Left hindlimb (tissue), 1 donor: ENCODE measurements at regions not wholly inside any gene's neighbourhood (a gene's known extent, or its start where the extent isn't known, plus 50 kb on each side); places are given as distances from the start of the nearest gene placed in this dataset.
"Not testable (repeated sequence)": the region's sequence is repeated elsewhere in the genome, so short reads cannot be mapped to it uniquely, and the experiment has no call there.

Experiments used
- DNase-seq: peaks from one replicate; pipeline ENCODE4 v3.0.0-alpha.2; 2018

DNA sequence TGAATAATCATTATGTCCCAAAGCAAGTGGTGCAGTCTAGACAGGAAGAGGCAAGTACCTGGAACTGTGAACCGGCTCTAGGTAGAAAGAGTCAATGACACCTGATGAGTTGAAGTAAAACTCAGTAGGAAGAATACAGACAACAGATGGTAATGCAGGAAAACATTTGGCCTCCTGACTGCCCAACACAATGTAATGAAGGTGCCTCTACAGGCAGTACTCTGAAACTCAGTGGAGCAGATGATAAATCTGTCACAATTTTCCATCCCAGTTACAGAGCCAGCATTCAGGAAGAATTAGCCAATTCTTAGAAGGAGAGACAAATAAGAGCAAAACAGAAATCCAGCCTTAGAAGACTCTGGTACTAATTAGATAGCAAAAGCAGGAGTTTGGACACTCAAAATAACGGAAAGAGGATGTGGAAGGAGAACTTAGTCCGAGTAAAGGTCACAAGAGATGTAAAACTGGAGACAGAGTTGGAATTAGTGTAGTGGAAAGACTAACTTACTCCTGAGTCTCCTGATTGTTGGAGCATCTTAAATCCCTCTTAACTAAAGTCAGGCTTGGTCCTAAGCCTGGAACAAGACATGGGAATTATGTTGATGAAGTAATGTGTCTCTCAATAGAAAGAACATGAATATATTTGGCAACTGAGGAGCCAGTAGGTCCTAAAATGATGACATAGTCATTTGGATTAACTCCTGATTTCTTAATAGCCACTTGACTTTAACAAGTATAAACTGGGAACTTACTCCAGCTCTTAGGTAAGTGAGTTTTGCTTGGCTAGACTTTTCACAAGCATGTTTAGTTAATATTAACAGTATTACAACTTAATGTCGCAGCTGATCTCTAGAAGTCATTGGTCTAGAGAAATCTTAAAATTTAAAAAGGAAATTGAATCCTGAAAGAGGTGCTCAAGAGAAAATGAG lies 457.3 kb upstream of the MIR17HG start:
- no peak for DNase-seq

- no peak for DNase-seq
Measured at GRCh38 chr13:90891329-90891728, 456.2 kb upstream of the MIR17HG start.

DNA sequence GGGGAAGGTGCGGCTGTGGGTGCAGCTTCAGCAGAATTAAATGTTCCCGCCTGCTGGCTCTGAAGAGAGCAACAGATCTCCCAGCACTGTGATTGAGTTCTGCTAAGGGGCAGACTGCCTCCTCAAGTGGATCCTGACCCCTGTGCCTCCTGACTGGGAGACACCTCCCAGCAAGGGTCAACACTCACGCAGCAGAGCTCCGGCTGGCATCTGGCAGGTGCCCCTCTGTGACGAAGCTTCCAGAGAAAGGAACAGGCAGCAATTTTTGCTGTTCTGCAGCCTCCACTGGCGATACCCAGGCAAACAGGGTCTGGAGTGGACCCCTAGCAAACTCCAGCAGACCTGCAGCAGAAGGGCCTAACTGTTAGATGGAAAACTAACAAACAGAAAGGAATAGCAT lies 454.3 kb upstream of the MIR17HG start:
- DNase-seq, result not testable (repeated sequence)

DNA sequence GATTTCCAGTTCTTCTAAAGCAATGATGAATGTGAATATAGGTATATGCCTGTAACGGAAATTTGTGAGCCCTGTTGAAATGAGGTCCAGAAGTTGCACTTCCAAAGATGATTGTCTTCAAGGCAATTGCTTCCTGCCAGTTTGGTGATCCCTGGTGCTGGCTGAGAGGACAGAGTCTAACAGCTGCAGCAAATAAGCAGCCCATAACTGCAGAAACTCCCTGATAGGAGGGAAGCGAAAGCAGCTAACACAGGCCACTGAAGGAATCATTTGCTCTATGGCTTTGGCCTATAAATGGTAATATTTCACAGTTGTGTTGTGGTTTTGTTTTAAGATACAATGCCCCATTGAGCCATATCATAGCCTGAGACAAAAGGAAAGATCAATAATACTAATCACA lies 451.5 kb upstream of the MIR17HG start:
- no peak for DNase-seq

GRCh38 chr13:90898811-90899210 lies 448.7 kb upstream of the MIR17HG start:
- no peak for DNase-seq

DNA sequence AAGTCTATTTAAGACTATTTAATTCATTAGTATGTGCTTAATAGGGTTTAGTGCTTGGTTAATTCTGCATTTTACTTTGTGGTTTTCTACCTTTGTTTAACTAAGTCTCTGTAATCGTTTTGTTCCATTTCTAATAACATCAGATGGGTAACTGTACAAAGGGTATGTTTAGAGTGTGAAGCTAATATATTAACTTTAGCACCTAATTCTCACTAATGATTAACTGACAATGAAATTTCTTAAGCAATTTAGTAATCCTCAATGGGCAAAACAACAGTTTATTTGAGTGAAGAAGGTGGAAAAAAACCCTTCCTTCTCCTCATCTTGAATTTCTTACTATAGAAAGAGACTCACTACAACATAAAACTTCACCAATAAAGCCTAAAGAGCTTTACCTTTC lies 448.1 kb upstream of the MIR17HG start:
- DNase-seq, result no peak

DNA sequence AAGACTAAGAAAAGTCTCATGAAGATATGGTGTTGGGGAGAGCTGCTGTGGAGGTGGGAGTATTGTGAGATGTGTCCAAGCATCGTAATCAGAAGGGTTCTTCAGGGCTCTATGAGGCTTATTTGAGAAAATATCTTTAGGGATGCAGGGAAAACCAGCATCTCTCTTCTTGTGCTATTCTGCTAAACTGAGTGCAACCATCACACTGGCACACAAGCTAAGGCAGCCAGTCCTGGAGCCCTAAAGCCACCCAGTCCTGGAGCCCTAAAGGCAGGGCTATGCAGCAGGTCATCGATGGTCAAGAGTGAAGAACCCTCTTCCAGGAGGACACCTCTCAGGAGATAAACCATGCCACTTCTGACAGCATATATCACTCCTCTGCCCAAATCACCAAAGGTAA lies 445.2 kb upstream of the MIR17HG start:
- DNase-seq, result no peak

DNA sequence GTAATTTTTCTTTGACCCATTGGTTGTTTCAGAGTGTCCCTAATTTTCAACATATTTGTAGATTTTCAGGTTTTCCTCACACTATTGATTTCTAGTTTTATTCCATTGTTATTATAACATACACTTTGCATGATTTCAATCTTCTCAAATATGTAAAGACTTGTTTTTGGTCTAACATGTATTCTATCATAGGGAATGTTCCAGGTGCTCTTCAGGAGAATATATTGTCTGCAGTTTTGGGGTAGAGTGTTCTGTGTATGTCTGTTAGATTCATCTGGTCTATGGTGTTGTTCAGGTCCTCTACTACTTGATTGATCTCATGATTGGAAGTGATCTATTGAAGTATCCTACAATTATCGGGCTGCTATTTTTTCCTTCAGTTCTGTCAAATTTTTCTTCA lies 440.9 kb upstream of the MIR17HG start:
- DNase-seq, result no peak

- no peak for DNase-seq
Measured at GRCh38 chr13:90908792-90909191, 438.7 kb upstream of the MIR17HG start.

DNA sequence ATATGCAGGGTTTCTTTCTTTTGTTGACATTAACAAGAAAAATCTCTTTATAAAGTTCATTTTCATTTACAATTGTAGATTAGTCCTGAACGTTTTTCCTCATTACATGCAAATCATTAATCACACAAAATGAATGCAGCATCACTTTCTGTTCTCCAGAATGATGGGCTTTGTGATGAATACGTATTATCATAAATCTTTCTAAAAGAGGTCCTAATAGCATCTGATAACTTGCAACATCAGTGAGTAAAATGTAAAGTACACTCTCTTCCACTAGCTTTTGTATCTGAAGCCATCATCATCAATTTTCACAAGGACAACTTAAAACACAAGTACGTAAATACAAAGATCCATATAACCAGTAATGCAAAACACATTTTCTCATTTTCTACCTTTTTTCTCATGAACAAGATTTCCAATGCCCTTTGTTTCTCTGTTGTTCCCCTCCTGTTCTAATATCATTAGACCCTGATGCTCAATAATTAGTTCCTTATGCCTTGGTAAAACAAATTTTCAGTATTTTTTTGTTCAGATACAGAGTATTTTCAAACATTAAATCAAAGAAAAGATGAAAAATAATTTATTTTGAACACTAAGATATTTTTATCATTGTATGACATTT lies 437.4 kb upstream of the MIR17HG start:
- DNase-seq, result no peak

GRCh38 chr13:90912247-90912646 lies 435.2 kb upstream of the MIR17HG start:
- DNase-seq, result no peak

DNA sequence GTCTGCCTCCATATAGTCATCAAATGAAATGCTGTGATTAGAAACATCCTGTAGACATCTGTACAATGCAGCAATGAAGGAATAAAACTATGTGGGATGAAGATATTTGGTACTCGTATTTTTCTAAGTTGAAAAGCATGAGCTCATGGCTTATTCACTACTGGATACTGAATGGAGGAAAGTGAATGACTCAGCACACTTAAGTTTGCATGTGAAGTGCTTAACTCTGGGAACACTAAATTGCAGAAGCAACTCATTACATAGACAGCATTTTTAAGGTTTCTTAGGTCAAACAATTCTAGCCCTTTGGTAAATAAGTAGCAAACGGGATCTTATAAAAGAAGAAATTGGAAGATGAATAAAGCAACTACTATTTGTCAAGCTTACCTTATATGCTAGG lies 429.0 kb upstream of the MIR17HG start:
- DNase-seq, result no peak

DNA sequence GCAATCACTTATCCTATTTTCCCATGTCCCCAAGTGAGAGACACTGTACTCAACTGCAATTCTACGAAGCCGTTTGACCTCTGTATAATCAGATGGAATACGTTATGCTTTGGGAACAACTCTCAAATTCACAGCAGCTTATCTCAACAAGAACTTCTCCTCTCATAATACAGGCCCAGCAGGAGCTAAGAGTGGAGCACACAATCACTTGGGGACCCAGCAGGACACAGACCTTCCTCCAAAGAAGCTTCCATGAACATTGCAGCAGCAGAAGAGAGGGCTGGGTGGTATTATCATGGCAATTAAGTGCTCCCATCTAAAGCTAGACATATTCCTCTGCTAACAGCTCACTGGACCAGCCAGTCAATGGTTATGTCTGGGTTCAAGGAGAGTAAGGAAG lies 428.3 kb upstream of the MIR17HG start:
- no peak for DNase-seq

DNA sequence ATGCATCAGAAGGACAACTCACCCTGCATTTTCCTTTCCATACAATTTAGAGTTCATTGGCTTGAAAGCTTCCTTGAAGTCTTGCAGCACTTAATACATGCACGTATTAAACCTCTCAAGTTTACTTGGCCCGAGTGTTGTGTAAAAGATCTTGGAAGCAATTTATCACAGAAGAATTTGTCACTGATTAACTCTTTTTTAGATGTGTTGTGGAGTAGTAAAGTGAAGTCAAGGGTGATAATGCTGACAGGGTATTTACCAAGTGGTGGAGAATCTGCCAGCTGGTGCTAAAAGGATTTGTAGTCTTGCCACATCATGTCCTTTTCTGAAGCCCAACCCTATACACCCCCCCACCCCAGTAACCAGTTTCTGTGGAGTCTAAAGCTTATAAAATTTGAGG lies 421.0 kb upstream of the MIR17HG start:
- DNase-seq, result no peak

- DNase-seq, result no peak
Measured at GRCh38 chr13:90928109-90928508, 419.4 kb upstream of the MIR17HG start.

- no peak for DNase-seq
Measured at GRCh38 chr13:90933097-90933826, 414.2 kb upstream of the MIR17HG start.

DNA sequence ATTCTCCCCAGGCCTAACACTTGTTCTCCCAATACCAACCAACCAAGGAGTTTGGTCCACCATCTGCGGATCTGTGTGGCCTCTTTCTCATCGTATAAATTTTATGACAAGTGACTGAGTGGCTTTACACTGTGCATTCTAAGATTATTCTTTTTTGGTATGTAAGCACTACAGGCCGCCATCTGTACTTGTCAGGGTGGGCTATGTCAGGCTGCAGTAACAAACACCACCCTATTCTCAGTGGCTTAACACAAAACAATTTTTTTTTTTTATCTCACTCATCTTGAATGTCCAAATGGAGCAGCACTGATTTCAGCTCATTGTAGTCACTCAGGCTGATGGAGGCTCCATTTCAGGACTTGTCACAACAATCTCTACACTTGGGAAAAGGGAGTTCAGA lies 412.7 kb upstream of the MIR17HG start:
- DNase-seq, result no peak

- DNase-seq, result no peak
Measured at GRCh38 chr13:90938848-90939247, 408.6 kb upstream of the MIR17HG start.

DNA sequence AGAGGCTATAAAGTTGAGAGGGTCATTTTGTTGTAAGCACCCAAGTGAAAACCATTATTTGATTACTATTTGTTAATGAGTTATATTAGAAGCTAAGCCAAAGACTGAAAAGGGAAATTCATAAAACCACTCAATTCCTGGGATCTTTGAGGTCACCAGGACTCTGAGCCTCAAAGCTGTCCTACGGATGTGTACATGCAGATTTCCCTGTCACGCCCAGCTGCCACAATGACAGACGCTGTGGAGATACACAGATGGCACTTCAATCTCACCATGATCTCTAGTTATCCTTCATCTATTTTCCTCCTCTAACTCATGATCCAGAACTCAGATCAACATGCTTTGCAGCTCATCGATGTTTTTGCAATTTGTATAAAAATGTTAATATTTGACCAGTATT lies 403.5 kb upstream of the MIR17HG start:
- no peak for DNase-seq

DNA sequence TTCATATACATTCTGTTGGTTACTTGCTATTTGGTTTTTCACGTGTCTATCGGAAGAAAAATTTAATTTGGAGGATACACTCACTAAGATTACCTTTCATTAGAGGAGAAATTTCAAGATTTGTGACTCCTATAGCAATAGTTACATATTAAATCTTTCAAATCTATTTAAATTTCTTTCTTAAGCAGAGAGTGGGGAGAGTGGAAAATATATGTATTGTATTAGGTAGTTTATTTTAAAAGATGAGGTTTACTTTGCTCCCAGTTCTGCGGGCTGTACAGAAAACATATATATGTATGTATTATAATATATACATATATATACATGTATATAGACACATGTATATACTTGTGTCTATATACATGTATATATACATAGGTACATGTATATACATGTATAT lies 402.3 kb upstream of the MIR17HG start:
- not testable (repeated sequence) for DNase-seq

DNA sequence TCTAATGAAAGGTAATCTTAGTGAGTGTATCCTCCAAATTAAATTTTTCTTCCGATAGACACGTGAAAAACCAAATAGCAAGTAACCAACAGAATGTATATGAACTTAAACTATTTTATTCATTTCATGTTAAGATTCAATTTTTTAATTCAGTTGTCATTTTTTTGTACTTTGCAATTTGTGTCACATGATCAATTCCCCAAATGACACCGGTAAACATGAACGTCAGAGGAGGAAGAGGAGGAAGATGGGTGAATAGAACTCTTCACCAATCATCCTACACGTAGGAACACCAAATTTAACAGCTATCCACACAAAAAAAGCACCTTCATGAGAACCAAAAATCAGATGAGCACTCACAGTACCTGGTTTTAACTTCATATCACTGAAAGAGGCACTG lies 401.4 kb upstream of the MIR17HG start:
- not testable (repeated sequence) for DNase-seq

DNA sequence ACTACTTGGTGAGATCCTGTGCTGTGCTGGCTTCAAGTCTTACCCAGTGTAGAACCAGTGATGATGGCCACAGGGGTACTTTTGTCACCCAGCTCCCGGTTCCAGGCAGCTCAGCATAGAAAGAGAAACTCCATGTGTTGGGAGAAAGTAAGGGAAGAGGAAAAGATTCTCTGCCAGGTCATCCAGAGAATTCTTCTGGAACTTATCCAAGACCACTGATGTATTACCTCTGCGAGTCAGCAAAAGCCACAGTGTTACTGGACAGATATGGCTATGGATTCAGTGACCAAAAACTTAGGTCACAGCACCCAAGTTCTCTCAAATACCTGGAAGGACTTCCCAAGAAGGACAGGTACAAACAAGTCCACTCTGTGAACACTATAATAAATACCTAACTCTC lies 399.5 kb upstream of the MIR17HG start:
- DNase-seq, result no peak

DNA sequence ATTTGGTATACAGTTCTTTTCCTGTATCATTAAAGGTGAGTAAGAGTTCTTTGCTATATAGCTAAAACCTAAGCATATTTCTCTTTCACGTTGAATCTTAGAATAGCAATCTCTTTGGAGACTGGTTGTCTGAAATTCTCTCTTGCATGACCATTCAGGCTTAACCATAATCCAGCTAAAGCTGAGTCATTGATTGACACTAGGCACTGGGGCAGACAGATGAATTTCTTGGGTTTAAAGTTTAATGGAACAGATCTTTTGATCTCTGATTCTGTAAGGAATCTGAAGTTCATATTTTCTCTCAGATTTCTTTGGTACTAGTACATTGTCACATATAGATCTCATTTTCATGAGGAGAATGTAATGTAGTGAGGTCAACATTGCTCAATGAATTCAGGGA lies 397.3 kb upstream of the MIR17HG start:
- no peak for DNase-seq

DNA sequence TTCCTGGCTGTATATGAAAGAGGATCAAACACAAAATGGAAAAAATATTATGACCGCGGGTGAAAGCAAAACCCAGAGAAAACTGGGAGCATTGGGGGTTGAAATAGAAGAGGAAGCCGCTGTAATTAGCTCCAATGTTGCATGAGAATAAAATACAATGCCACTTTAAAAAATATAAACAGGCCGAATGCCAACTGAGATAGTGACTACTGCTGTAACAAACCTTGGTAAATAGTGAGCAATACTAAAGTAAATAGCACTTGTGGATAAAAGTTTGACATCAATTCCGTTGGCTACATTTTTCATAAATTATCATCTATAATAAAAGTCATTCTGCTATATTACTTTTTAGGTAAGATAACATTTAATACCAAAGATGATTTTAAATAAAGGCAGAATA lies 395.8 kb upstream of the MIR17HG start:
- no peak for DNase-seq
